HAP-1 (cell line): ENCODE measurements at regions not wholly inside any gene's neighbourhood (a gene's known extent, or its start where the extent isn't known, plus 50 kb on each side); places are given as distances from the start of the nearest gene placed in this dataset.

Source experiments
- DNase-seq, 2 experiments: peaks; one replicate each; pipeline ENCODE4 v3.0.0-alpha.2; 2016 to 2020; ENCODE audit warnings: low spot score in 2 of 2
- H3K27me3 ChIP-seq: fragments of 250-450 bp; sonication (Bioruptor Pico); 2 replicates; pipeline ENCODE4 v1.5.1; 2020; ENCODE audit warnings: low read depth, mild to moderate bottlenecking, moderate library complexity
- H3K36me3 ChIP-seq: fragments of 250-450 bp; sonication (Bioruptor Pico); replicated peaks from 2 replicates; pipeline ENCODE4 v1.5.1; 2020; ENCODE audit warnings: mild to moderate bottlenecking
- H3K4me1 ChIP-seq: fragments of 250-450 bp; sonication (Bioruptor Pico); 2 replicates; pipeline ENCODE4 v1.5.1; 2020; ENCODE audit warnings: mild to moderate bottlenecking
- H3K4me3 ChIP-seq: fragments of 250-450 bp; sonication (Bioruptor Pico); 2 replicates; pipeline ENCODE4 v1.5.1; 2020; ENCODE audit warnings: mild to moderate bottlenecking, moderate library complexity
- H3K9me3 ChIP-seq: fragments of 250-450 bp; sonication (Bioruptor Pico); 2 replicates; pipeline ENCODE4 v1.5.1; 2020; ENCODE audit warnings: mild to moderate bottlenecking, moderate library complexity
- in situ Hi-C: fragments of 300-500 bp; cut with MboI; formaldehyde crosslinking; loops from 3 replicates; pipeline ENCODE4 v1.14.3; 2020; ENCODE audit warnings: low sequenced_read_pairs, inconsistent platforms, mixed read lengths

- no peak for DNase-seq
- no peaks in the 10 kb centered on the region for H3K9me3 ChIP-seq
- H3K4me3 ChIP-seq, result no peak overlapping the region
- H3K36me3 ChIP-seq, result no peaks in the 10 kb centered on the region
- in situ Hi-C loops, result no loop called here
- no peaks in the 10 kb centered on the region for H3K27me3 ChIP-seq
- H3K4me1 ChIP-seq, result no peaks in the 10 kb centered on the region
Observed at GRCh38 chr5:30113542-30113941, 1079.9 kb upstream of the CDH6 start.

GRCh38 chr5:30112867-30113266 lies 1080.6 kb upstream of the CDH6 start:
- Histone ChIP-seq H3K4me1 (no peaks in the 10 kb centered on the region), H3K27me3 (no peaks in the 10 kb centered on the region), H3K4me3 (no peak overlapping the region), H3K9me3 (no peaks in the 10 kb centered on the region), H3K36me3 (no peaks in the 10 kb centered on the region)
- no peak for DNase-seq
- in situ Hi-C loops, result no loop called here

GRCh38 chr5:30108051-30108450 lies 1085.4 kb upstream of the CDH6 start:
- H3K4me1 ChIP-seq, result peaks cover 30% of the 10 kb centered on the region
- H3K36me3 ChIP-seq, result no peaks in the 10 kb centered on the region
- in situ Hi-C loops, result no loop called here
- no peak overlapping the region for H3K4me3 ChIP-seq
- no peaks in the 10 kb centered on the region for H3K27me3 ChIP-seq
- no peak for DNase-seq
- H3K9me3 ChIP-seq, result no peaks in the 10 kb centered on the region

- peaks cover 44% of the 10 kb centered on the region for H3K4me1 ChIP-seq
- in situ Hi-C loops, result no loop called here
- no peaks in the 10 kb centered on the region for H3K9me3 ChIP-seq
Observed at GRCh38 chr5:30106596-30106995, 1086.9 kb upstream of the CDH6 start.

GRCh38 chr5:30104872-30105596 lies 1088.5 kb upstream of the CDH6 start:
- no peaks in the 10 kb centered on the region for H3K27me3 ChIP-seq
- in situ Hi-C loops, result no loop called here
- no peak overlapping the region for H3K4me3 ChIP-seq
- no peaks in the 10 kb centered on the region for H3K9me3 ChIP-seq
- H3K4me1 ChIP-seq, result peaks cover 60% of the 10 kb centered on the region
- peak in 1 of 2 experiments; percentile 94 for DNase-seq
- H3K36me3 ChIP-seq, result no peaks in the 10 kb centered on the region

More at GRCh38 chr5:30106596-30106995, 1086.9 kb upstream of the CDH6 start:
- Histone ChIP-seq H3K36me3 (no peaks in the 10 kb centered on the region), H3K4me3 (no peak overlapping the region), H3K27me3 (no peaks in the 10 kb centered on the region)
- no peak for DNase-seq

GRCh38 chr5:30103452-30104202 lies 1089.9 kb upstream of the CDH6 start:
- H3K9me3 ChIP-seq, result no peaks in the 10 kb centered on the region
- no peaks in the 10 kb centered on the region for H3K36me3 ChIP-seq
- peak; percentile 41 to 92 for DNase-seq
- H3K4me3 ChIP-seq, result no peak overlapping the region
- in situ Hi-C loops, result no loop called here
- no peaks in the 10 kb centered on the region for H3K27me3 ChIP-seq
- H3K4me1 ChIP-seq, result peaks cover 71% of the 10 kb centered on the region

- in situ Hi-C loops, result no loop called here
- H3K36me3 ChIP-seq, result no peaks in the 10 kb centered on the region
- H3K4me1 ChIP-seq, result peaks cover 71% of the 10 kb centered on the region
- H3K9me3 ChIP-seq, result no peaks in the 10 kb centered on the region
- no peaks in the 10 kb centered on the region for H3K27me3 ChIP-seq
- no peak for DNase-seq
- H3K4me3 ChIP-seq, result no peak overlapping the region
Observed at GRCh38 chr5:30103052-30103451, 1090.4 kb upstream of the CDH6 start.

GRCh38 chr5:30102185-30102584 lies 1091.3 kb upstream of the CDH6 start:
- no peak for DNase-seq
- H3K4me1 ChIP-seq, result peaks cover 71% of the 10 kb centered on the region
- H3K36me3 ChIP-seq, result no peaks in the 10 kb centered on the region
- H3K4me3 ChIP-seq, result no peak overlapping the region
- no peaks in the 10 kb centered on the region for H3K27me3 ChIP-seq
- H3K9me3 ChIP-seq, result no peaks in the 10 kb centered on the region
- in situ Hi-C loops, result no loop called here

- H3K4me3 ChIP-seq, result no peak overlapping the region
- no peaks in the 10 kb centered on the region for H3K36me3 ChIP-seq
- in situ Hi-C loops, result no loop called here
- no peaks in the 10 kb centered on the region for H3K9me3 ChIP-seq
- peaks cover 65% of the 10 kb centered on the region for H3K4me1 ChIP-seq
- peak; percentile 15 to 21 for DNase-seq
- no peaks in the 10 kb centered on the region for H3K27me3 ChIP-seq
Observed at GRCh38 chr5:30100929-30101328, 1092.6 kb upstream of the CDH6 start.

- Histone ChIP-seq H3K4me1 (peaks cover 58% of the 10 kb centered on the region), H3K4me3 (no peak overlapping the region), H3K36me3 (no peaks in the 10 kb centered on the region), H3K27me3 (no peaks in the 10 kb centered on the region), H3K9me3 (no peaks in the 10 kb centered on the region)
- in situ Hi-C loops, result no loop called here
- peak in 1 of 2 experiments; percentile 71 for DNase-seq
Observed at GRCh38 chr5:30100148-30100713, 1093.3 kb upstream of the CDH6 start.

GRCh38 chr5:30099634-30100033 lies 1093.9 kb upstream of the CDH6 start:
- H3K27me3 ChIP-seq, result no peaks in the 10 kb centered on the region
- no peak overlapping the region for H3K4me3 ChIP-seq
- H3K4me1 ChIP-seq, result peaks cover 52% of the 10 kb centered on the region
- DNase-seq, result peak; percentile 38 to 93
- no peaks in the 10 kb centered on the region for H3K9me3 ChIP-seq
- H3K36me3 ChIP-seq, result no peaks in the 10 kb centered on the region
- in situ Hi-C loops, result no loop called here

- H3K9me3 ChIP-seq, result no peaks in the 10 kb centered on the region
- H3K27me3 ChIP-seq, result no peaks in the 10 kb centered on the region
- no peak for DNase-seq
- H3K4me1 ChIP-seq, result peaks cover 51% of the 10 kb centered on the region
- H3K36me3 ChIP-seq, result no peaks in the 10 kb centered on the region
- in situ Hi-C loops, result no loop called here
- no peak overlapping the region for H3K4me3 ChIP-seq
Observed at GRCh38 chr5:30098940-30099339, 1094.5 kb upstream of the CDH6 start.

GRCh38 chr5:30092548-30092947 lies 1100.9 kb upstream of the CDH6 start:
- DNase-seq, result no peak
- no peaks in the 10 kb centered on the region for H3K36me3 ChIP-seq
- in situ Hi-C loops, result no loop called here
- no peaks in the 10 kb centered on the region for H3K9me3 ChIP-seq
- no peaks in the 10 kb centered on the region for H3K27me3 ChIP-seq
- H3K4me1 ChIP-seq, result peaks cover 8% of the 10 kb centered on the region
- no peak overlapping the region for H3K4me3 ChIP-seq
